NCI-H1436 treated with DMSO at 0.1 percent for 48 hours (cell line): ENCODE measurements at regions not wholly inside any gene's neighbourhood (a gene's known extent, or its start where the extent isn't known, plus 50 kb on each side); places are given as distances from the start of the nearest gene placed in this dataset.
A peak's percentile ranks its signal among the peaks of the same experiment; 100 is the strongest.
"Not testable (repeated sequence)": the region's sequence is repeated elsewhere in the genome, so short reads cannot be mapped to it uniquely, and the experiment has no call there.

Source experiments
- DNase-seq: peaks from one replicate; lab custom pipeline; 2025; lab: John Stamatoyannopoulos, UW

DNA sequence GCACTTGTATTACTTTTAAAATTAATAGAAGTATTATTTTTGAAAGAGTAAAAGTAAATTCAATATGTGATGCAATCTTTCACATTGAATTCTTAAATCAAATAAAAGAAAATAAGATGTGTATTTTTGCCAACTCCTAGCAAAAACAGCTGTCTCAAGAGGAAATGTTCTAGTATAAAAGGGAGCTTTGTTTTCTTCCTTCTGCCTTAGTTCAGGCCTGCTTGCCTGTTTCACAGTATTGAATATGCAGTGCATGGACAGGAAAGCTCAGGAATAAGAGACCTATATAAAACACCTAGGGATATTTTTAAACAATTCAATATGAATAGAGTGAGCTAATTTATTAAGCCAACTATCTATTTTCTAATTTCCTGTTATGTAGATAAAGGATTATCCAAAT lies 294.8 kb upstream of the G2E3 start:
- no peak for DNase-seq

DNA sequence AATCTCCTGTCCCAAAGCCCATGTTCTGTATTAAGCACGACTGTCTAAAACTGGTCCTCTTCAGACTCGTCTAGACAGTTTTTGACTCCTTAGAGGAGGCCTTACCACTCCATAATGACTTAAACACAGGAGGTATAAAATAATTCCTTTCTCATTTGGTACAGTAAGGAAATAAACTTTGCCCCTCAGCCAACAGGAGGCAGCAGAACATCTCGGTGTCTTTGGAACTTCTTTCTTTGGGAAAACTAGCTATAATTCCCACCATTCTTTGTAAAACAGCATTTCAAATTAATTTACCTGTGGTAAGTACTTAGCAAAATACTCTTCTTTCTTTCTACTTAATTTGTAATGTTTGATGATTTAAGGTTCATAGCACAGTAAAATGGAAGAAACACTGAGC lies 292.7 kb upstream of the G2E3 start:
- DNase-seq = no peak

GRCh38 chr14:30267141-30267540 lies 291.8 kb upstream of the G2E3 start:
- DNase-seq = no peak

DNA sequence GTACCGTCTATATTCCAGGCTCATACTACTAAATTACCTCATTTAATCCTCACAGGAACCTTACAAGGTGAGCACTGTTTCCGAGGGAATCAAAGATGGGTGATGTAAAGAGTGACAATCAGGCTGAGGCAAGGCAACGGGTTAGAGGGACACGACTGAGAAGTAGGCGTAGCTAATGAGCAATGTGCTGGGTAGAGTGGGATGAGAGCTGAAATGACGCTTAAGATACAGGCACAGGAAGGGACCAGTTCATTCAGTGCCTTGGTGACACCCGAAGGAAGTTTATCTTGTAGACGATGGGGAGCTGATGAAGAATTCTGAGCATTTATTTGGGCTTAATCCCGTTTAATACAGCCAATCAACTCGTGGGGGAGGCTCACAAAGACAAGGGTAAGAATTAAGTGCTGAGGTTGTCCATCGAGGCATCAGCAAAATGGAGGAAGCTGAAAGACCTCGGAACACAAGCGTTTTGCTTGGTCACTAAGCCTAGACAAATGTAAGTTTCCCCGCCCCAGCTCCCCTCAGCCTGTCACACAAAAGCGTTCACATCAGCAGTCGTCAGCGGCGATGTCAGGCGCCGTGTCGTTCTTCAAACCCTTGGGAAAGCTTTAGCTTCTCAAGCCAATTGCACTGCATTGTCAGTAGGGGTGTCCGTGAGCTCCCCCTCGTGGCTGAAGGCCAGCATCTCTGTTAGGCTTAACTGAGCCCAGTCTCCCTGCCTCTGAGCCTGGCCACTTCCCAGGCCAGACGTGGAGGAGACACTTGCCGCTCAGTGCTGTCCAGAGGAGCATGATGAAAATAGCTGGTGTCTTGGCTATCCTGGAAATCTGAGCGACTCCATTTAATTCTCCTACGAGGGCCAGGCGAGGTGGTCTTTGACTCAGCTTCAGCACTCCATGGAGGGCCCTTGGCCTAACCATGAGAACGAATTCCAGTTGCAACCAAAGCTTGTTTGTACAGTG lies 288.5 kb upstream of the G2E3 start:
- DNase-seq = peak; percentile 93

- DNase-seq = no peak
These were observed 287.1 kb upstream of the G2E3 start for GRCh38 chr14:30271811-30272323.

GRCh38 chr14:30272848-30273832 lies 285.8 kb upstream of the G2E3 start:
- peak; percentile 100 for DNase-seq

DNA sequence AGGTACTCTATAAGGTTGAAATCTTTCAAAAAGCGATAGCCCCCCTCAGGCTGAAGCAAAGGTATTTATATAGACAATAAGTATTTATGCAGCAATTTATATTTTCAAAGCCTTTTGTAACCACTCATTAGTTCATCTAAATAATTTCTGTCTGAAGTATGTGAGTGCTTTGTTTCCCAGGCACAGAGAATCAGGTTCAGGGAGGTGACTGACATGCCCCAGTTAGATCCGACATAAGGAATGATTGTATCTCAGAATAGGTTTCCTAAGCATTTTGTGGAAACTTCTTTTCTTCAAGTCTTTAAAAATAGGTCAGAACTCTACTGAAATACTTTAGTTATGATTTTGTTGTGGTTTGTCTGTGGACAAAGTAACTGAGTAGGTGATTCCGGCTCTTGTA lies 283.4 kb upstream of the G2E3 start:
- no peak for DNase-seq

- DNase-seq = no peak
These were observed 281.7 kb upstream of the G2E3 start for GRCh38 chr14:30277268-30277667.

GRCh38 chr14:30278856-30279255 lies 280.1 kb upstream of the G2E3 start:
- not testable (repeated sequence) for DNase-seq

- no peak for DNase-seq
These were observed 275.0 kb upstream of the G2E3 start for GRCh38 chr14:30283822-30284446.

- DNase-seq = no peak
These were observed 274.1 kb upstream of the G2E3 start for GRCh38 chr14:30284808-30285207.

DNA sequence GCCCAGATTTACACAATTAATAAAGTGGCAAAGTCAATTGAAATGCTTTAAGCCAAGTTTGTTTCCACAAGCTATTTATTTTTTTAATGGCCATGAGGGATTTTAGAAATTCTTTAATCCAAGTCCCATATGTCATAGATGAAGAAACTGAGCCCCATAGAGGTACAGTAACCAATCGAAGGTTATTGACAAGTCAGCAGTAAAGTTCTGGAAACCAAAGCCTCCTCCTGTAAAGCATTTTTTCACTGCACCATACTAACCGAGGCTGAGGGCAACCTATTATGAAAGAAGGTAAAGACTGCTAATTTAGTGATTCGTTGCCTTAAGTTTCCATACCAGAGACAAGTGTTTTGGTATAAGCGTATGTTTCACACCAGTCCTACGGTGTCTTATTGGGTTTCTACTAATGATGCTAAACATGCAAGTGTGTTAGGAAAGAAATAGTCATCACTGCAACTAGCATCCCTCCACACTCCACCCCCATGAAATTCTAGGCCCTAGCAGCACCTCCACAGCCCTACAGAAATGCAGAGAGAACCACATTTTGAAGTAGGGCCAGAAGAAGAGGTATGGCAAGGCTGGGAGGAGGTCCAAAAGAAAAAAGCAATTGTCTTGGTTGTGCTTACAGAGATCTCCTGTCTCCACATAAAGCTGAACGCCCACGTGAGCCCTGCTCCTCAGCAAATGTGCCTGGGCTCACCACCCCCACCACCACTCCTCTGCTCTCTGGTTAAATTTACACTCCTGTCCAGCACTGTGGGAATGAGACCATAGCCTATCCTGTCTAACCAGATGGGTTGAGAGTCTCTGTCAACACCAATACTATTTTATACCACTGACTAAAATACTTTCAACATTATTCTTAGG lies 271.1 kb upstream of the G2E3 start:
- no peak for DNase-seq

GRCh38 chr14:30290001-30290400 lies 269.0 kb upstream of the G2E3 start:
- DNase-seq = no peak

DNA sequence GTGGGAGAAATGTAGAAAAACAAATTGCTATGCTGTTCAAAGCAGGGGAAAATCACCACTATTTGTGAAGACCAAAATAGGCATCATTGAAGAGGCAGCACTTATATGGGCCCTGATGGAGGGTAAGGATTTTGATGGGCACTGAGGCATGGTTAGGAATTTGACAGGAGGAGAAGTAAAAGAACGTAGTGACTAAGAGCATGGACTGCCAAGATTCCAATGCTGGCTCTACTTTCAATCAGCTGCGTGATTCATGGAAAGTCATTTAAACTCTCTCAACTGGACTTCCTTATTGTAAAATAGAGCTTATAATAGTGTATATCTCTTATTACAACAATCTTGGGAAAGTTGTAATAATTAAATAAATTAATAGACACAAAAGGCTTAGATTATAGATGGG lies 267.7 kb upstream of the G2E3 start:
- DNase-seq = no peak

GRCh38 chr14:30292541-30292940 lies 266.4 kb upstream of the G2E3 start:
- no peak for DNase-seq

DNA sequence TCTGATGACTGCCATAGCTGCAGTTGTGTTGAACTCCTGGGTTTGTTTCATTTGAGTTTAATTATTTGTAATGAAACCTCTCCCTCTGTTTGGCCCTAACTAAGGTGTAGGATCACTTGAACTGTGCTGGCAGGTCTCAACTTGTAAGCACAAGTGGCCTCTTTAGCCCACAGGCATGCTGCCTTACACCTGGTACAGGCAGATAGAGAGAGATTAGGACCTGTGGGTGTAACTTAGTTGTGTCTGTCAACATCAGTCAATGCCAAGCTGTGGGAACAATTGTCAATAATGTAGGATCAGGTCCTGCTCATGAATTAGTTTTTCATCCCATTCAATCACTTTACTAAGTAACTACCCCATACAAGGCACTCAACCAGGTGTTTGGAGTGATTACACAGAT lies 263.0 kb upstream of the G2E3 start:
- peak; percentile 40 for DNase-seq

- DNase-seq = no peak
These were observed 262.0 kb upstream of the G2E3 start for GRCh38 chr14:30296931-30297405.

GRCh38 chr14:30297876-30298795 lies 260.8 kb upstream of the G2E3 start:
- DNase-seq = no peak

DNA sequence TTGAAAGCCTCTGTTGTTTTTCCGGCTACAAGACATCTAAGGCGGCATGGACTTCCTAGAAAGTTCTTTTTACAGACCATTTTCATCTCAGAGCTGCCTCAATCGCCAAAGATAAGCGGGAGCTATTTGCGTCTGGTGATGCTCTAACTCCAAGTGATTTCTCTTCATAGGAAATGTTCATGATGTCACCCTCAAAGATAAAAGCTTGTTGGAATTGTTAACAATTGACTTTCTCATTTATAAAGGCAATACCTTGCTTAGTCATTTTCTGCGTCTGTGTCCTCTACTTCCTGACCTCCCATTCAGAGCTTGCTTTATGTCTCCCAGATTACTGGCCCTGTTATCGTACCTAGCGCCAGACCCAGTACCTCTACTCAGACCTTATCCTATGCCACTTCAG lies 259.0 kb upstream of the G2E3 start:
- no peak for DNase-seq

DNA sequence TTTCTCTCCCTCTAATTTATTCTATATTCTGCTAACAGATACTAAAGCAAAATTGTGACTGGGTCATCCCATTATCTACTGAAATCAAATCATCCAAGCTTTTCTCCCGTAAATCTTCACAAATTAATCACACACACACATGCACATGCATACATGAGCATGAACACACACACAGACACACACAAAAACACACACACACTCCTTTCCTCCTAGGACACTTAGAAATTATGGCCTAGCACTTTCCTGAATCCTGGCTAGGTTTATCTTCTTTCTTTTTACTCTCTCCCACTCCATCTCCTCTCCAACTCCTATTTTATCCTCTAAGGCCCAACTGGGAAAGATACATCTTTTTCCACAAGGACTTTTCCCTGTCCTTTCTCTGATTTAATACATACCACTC lies 255.6 kb upstream of the G2E3 start:
- no peak for DNase-seq
